CD14-positive monocyte (primary cell): ENCODE measurements at regions not wholly inside any gene's neighbourhood (a gene's known extent, or its start where the extent isn't known, plus 50 kb on each side); places are given as distances from the start of the nearest gene placed in this dataset.

ENCODE experiments used
- DNase-seq, 3 donors: peaks; one replicate each; pipeline ENCODE4 v3.0.0-alpha.2; 2011 to 2022
- H2AFZ ChIP-seq: 2 replicates; pipeline ENCODE4 v1.6.0; 2012; ENCODE audit warnings: mild to moderate bottlenecking, low read depth, low read length, inconsistent platforms; ENCODE audit not compliant: insufficient read depth, poor library complexity, severe bottlenecking
- H3K27ac ChIP-seq, 2 donors: 1 replicate in 1 of 2; 2 replicates in 1 of 2; pipeline ENCODE4 v1.5.1; 2012 to 2013; ENCODE audit warnings: low read length in 2 of 2, control low read depth in 1 of 2, inconsistent platforms in 1 of 2, low read depth in 1 of 2, mild to moderate bottlenecking in 1 of 2
- H3K27me3 ChIP-seq, 2 donors: one replicate each; pipeline versions ENCODE4 v1.6.0 to v1.6.1; 2011 to 2013; ENCODE audit warnings: low read length in 2 of 2; ENCODE audit not compliant: control insufficient read depth in 2 of 2, insufficient read depth in 2 of 2
- H3K36me3 ChIP-seq, 2 donors: replicated peaks in 1 of 2; 1 replicate in 1 of 2; 2 replicates in 1 of 2; pipeline versions ENCODE4 v1.5.1 to v1.6.1; 2012 to 2013; ENCODE audit warnings: low read length in 2 of 2, control low read depth in 1 of 2, inconsistent platforms in 1 of 2, mild to moderate bottlenecking in 1 of 2; ENCODE audit not compliant: insufficient read depth in 2 of 2, control insufficient read depth in 1 of 2
- H3K4me1 ChIP-seq, 2 donors: 1 replicate in 1 of 2; 2 replicates in 1 of 2; pipeline versions ENCODE4 v1.5.1 to v1.6.1; 2012 to 2013; ENCODE audit warnings: low read length in 2 of 2, control low read depth in 1 of 2, inconsistent platforms in 1 of 2, mild to moderate bottlenecking in 1 of 2, moderate library complexity in 1 of 2; ENCODE audit not compliant: insufficient read depth in 2 of 2, control insufficient read depth in 1 of 2
- H3K4me2 ChIP-seq: replicated peaks from 2 replicates; pipeline ENCODE3; 2012; ENCODE audit warnings: low read length, moderate library complexity, mild to moderate bottlenecking; ENCODE audit not compliant: poor library complexity, severe bottlenecking; ENCODE audit errors: extremely low read depth
- H3K4me3 ChIP-seq, 3 experiments: fragments of 200-600 bp in 1 of 3; sonication (generic) in 1 of 3; replicated peaks in 1 of 3; 1 replicate in 2 of 3; 2 replicates in 1 of 3; pipeline ENCODE4 v1.5.1; 2011 to 2013; ENCODE audit warnings: low read length in 3 of 3, mild to moderate bottlenecking in 3 of 3, control low read depth in 2 of 3, low read depth in 2 of 3, inconsistent platforms in 1 of 3, moderate library complexity in 1 of 3
- H3K79me2 ChIP-seq: 2 replicates; pipeline ENCODE4 v1.6.0; 2012; ENCODE audit warnings: mild to moderate bottlenecking, control low read depth, inconsistent platforms, low read length, moderate library complexity; ENCODE audit not compliant: insufficient read depth
- H3K9ac ChIP-seq: 2 replicates; pipeline ENCODE4 v1.6.0; 2017; ENCODE audit warnings: low read length, mild to moderate bottlenecking; ENCODE audit not compliant: insufficient read depth, poor library complexity, severe bottlenecking
- H3K9me3 ChIP-seq, 2 donors: replicated peaks in 1 of 2; 1 replicate in 1 of 2; 2 replicates in 1 of 2; pipeline versions ENCODE4 v1.5.1 to v1.6.1; 2012 to 2013; ENCODE audit warnings: low read length in 2 of 2, control low read depth in 1 of 2; ENCODE audit not compliant: control insufficient read depth in 1 of 2, insufficient read depth in 1 of 2
- H4K20me1 ChIP-seq: 2 replicates; pipeline ENCODE4 v1.6.0; 2012; ENCODE audit warnings: mild to moderate bottlenecking, low read length, control low read depth, moderate library complexity; ENCODE audit not compliant: insufficient read depth
- H3K27ac Mint-ChIP-seq, 7 donors: one replicate each; pipeline ENCODE4 v1.8.0; 2020; ENCODE audit warnings: mild to moderate bottlenecking in 7 of 7, mixed read lengths in 7 of 7, moderate library complexity in 6 of 7, inconsistent platforms in 2 of 7
- H3K27me3 Mint-ChIP-seq, 3 donors: one replicate each; pipeline ENCODE4 v1.8.0; 2021 to 2022; ENCODE audit warnings: low read depth in 3 of 3, mild to moderate bottlenecking in 3 of 3, mixed read lengths in 3 of 3, moderate library complexity in 3 of 3, inconsistent platforms in 1 of 3
- H3K36me3 Mint-ChIP-seq, 2 donors: one replicate each; pipeline ENCODE4 v1.8.0; 2020; ENCODE audit warnings: mixed read lengths in 2 of 2, inconsistent platforms in 1 of 2, mild to moderate bottlenecking in 1 of 2
- H3K4me1 Mint-ChIP-seq: one replicate; pipeline ENCODE4 v1.8.0; 2020; ENCODE audit warnings: mild to moderate bottlenecking, mixed read lengths
- H3K4me3 Mint-ChIP-seq, 2 donors: one replicate each; pipeline ENCODE4 v1.8.0; 2020; ENCODE audit warnings: mild to moderate bottlenecking in 2 of 2, mixed read lengths in 2 of 2, moderate library complexity in 1 of 2
- H3K9me3 Mint-ChIP-seq, 7 donors: one replicate each; pipeline ENCODE4 v1.8.0; 2020 to 2022; ENCODE audit warnings: mixed read lengths in 7 of 7, mild to moderate bottlenecking in 6 of 7, moderate library complexity in 6 of 7, inconsistent platforms in 2 of 7
- WGBS: methylation state at CpG from one replicate; pipeline ENCODE4 v1.1.5; 2013; ENCODE audit warnings: missing lambda C conversion rate; ENCODE audit not compliant: insufficient coverage; 5-methylcytosine and 5-hydroxymethylcytosine counted together
- intact Hi-C, 2 donors: fragments of 100-400 bp; cut with micrococcal nuclease; formaldehyde crosslinking; loops; one replicate each; pipeline versions ENCODE4 v1.15.0 to v1.15.1; 2023
- TF ChIP-seq, protein P1 (sequence below): fragments of 200-600 bp; IDR thresholded peaks from one replicate; pipeline ENCODE4 v1.8.0; 2022; ENCODE audit warnings: antibody characterized with exemption, mild to moderate bottlenecking

DNA sequence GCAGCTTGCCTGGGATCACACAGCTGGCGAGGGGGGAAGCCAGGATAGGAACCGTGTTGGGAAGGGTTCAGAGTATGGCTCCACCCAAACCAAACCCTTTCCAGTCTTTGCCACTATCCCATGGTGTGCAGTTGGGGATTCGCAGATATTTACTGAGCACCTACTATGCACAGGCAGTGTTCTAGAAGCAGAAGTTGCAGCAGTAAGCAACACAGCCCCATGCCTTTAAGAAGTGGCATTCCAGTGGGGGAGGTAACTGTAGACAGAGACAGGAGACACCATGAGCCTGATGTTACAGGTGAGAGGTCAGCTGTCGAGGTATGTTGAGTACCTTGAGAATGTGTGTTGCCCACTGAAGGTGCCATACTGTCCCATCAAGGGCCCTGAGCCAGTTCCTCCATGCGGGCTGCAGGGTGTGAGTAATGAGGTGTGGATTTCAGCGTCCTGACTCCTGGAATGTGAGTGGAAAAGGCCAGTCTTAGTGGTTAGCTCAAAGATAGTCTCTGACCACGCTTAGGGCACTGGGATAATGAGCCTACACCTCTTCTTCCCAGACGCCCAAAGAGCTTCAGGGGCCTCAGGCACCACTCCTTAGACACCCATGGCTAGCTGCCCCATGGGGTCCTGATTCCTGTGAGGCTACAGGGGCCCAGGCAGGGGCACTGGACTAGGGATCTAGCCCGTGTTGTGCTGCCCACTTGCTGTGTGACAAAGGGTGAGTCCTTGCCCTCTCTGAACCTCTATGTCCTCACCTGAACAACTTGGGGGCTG lies 71.8 kb upstream of the TP53I11 start:
- Histone ChIP-seq H3K4me1 (peaks cover 17 to 28% of the 10 kb centered on the region in 2 donors), H3K79me2 (no peaks in the 10 kb centered on the region), H3K27ac (no peak overlapping the region), H3K36me3 (no peaks in the 10 kb centered on the region), H2AFZ (no peak overlapping the region), H4K20me1 (no peaks in the 10 kb centered on the region), H3K9ac (no peak overlapping the region), H3K4me2 (no peak overlapping the region), H3K4me3 (no peak overlapping the region), H3K9me3 (no peaks in the 10 kb centered on the region), H3K27me3 (no peaks in the 10 kb centered on the region)
- intact Hi-C loops: no loop called here
- peaks cover 21% of the 10 kb centered on the region for H3K4me1 Mint-ChIP-seq
- 100% methylated on average over 3 of the region's 9 CpGs for WGBS
- peaks cover 0 to 4% (median 0%) of the 10 kb centered on the region in 7 donors for H3K9me3 Mint-ChIP-seq
- peaks cover 3 to 5% (median 3%) of the 10 kb centered on the region in 3 donors for H3K27me3 Mint-ChIP-seq
- H3K4me3 Mint-ChIP-seq: no peak overlapping the region
- TF ChIP-seq, protein P1, sequence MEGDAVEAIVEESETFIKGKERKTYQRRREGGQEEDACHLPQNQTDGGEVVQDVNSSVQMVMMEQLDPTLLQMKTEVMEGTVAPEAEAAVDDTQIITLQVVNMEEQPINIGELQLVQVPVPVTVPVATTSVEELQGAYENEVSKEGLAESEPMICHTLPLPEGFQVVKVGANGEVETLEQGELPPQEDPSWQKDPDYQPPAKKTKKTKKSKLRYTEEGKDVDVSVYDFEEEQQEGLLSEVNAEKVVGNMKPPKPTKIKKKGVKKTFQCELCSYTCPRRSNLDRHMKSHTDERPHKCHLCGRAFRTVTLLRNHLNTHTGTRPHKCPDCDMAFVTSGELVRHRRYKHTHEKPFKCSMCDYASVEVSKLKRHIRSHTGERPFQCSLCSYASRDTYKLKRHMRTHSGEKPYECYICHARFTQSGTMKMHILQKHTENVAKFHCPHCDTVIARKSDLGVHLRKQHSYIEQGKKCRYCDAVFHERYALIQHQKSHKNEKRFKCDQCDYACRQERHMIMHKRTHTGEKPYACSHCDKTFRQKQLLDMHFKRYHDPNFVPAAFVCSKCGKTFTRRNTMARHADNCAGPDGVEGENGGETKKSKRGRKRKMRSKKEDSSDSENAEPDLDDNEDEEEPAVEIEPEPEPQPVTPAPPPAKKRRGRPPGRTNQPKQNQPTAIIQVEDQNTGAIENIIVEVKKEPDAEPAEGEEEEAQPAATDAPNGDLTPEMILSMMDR: no peak
- no peaks in the 10 kb centered on the region for H3K36me3 Mint-ChIP-seq
- H3K27ac Mint-ChIP-seq: no peak overlapping the region
- DNase-seq: no peak

DNA sequence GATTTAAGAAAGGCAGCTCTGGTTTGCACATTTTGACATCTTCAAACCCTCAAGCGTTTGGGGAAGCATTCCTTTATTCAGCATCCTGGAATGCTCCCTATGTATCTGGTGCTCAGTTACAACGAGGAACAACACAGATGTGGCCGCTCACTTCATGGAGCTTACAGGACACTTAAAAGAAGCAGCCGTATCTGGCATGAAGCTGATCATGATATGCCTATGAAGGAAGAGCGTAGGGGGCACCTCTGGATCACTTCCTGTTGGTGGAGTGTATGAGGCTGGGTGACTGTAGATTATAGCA lies 72.3 kb upstream of the TP53I11 start:
- Mint-ChIP-seq H3K4me3 (no peak overlapping the region), H3K27ac (no peak overlapping the region), H3K27me3 (peaks cover 3 to 5% (median 3%) of the 10 kb centered on the region in 3 donors), H3K4me1 (peaks cover 21% of the 10 kb centered on the region), H3K9me3 (peaks cover 0 to 4% (median 0%) of the 10 kb centered on the region in 7 donors), H3K36me3 (no peaks in the 10 kb centered on the region)
- peaks cover 17 to 28% of the 10 kb centered on the region in 2 donors for H3K4me1 ChIP-seq
- H4K20me1 ChIP-seq: no peaks in the 10 kb centered on the region
- no peaks in the 10 kb centered on the region for H3K79me2 ChIP-seq
- H3K9me3 ChIP-seq: no peaks in the 10 kb centered on the region
- H3K27ac ChIP-seq: no peak overlapping the region
- TF ChIP-seq, protein P1: no peak
- WGBS: 63% methylated on average over 5 of the region's 5 CpGs
- H3K4me2 ChIP-seq: no peak overlapping the region
- H3K27me3 ChIP-seq: no peaks in the 10 kb centered on the region
- H3K4me3 ChIP-seq: no peak overlapping the region
- H3K36me3 ChIP-seq: no peaks in the 10 kb centered on the region
- intact Hi-C loops: no loop called here
- no peak overlapping the region for H2AFZ ChIP-seq
- no peak for DNase-seq
- no peak overlapping the region for H3K9ac ChIP-seq
